HG03558 (cell line): ENCODE measurements at regions not wholly inside any gene's neighbourhood (a gene's known extent, or its start where the extent isn't known, plus 50 kb on each side); places are given as distances from the start of the nearest gene placed in this dataset.
"Not testable (repeated sequence)": the region's sequence is repeated elsewhere in the genome, so short reads cannot be mapped to it uniquely, and the experiment has no call there.

Source experiments
- ATAC-seq: cut with Tn5 transposase; IDR thresholded peaks from one replicate; pipeline ENCODE4 v1.9.1; 2021; ENCODE audit warnings: moderate number of reproducible peaks; ENCODE audit not compliant: unreplicated experiment; ENCODE audit errors: extremely low read depth

GRCh38 chr1:72379072-72379471, 96.7 kb upstream of the NEGR1 start:
- ATAC-seq = no peak

DNA sequence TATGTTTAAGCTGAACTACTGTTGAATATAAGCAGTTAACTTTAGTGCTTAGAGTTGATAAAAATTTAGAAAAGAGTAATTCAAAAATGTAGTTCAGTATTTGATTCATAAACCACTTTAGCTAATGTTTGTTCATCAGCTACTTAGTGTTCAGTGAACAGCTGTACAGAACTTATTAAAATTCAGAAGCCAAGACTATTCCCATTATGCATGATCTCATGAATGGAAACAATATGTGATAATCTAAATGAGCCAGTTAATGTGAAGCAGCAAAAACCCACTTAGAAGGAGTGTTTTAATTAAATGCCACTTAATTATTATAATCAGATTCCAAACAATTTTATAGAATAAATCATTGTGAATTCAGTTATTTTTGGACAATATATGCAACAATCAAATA, 92.9 kb upstream of the NEGR1 start:
- no peak for ATAC-seq

GRCh38 chr1:72371259-72372035, 89.1 kb upstream of the NEGR1 start:
- no peak for ATAC-seq

DNA sequence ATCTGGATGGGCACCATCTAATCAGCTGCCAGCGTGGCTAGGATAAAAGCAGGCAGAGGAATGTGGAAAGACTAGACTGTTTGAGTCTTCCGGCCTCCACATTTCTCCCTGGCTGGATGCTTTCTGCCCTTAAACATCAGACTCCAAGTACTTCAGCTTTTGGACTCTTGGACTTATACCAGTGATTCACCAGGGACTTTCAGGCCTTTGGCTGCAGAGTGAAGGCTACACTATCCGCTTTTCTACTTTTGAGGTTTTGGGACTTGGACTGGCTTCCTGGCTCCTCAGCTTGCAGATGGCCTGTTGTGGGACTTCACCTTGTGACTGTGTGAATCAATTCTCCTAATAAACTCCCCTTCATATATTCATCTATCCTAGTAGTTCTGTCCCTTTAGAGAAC, 88.5 kb upstream of the NEGR1 start:
- ATAC-seq = not testable (repeated sequence)

GRCh38 chr1:72369069-72369757, 86.9 kb upstream of the NEGR1 start:
- ATAC-seq = no peak

DNA sequence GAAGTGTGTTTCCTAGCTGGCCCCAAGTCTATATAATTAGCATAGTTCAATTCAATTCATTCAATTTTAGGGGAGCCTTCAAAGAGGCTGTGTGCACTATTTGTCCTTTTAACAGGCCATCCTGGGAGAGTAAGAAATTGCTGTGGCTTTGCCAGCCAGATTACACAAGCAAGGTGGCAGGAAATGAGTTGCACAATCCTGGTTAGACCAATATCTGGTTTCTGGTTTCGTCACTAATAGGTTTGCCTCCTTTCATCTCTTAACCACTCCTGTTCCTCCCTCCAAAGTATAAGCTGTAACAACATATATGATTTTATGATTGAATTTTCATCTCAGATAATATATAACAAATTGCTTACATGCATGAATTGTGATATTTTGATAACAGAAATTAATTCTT, 84.1 kb upstream of the NEGR1 start:
- ATAC-seq = no peak

DNA sequence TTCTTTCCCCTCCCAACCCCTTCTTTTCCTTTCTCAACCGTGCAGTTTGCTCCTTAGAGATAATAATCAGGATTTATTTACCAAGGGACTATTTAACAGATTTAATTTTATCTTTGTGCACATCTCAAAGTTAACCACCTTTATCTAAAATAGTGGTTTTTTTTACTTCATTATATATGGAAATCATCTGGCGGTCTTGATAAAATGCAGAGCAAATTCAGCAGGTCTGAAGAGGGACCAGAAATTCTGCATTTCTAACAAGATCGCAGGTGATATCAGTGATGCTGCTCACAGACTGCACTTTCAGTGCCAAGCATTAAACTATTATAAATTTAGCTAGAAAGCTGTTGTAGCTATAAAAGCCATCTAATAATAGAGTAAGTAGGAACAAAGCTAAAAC, 83.4 kb upstream of the NEGR1 start:
- ATAC-seq = no peak

GRCh38 chr1:72362538-72362937, 80.2 kb upstream of the NEGR1 start:
- no peak for ATAC-seq

DNA sequence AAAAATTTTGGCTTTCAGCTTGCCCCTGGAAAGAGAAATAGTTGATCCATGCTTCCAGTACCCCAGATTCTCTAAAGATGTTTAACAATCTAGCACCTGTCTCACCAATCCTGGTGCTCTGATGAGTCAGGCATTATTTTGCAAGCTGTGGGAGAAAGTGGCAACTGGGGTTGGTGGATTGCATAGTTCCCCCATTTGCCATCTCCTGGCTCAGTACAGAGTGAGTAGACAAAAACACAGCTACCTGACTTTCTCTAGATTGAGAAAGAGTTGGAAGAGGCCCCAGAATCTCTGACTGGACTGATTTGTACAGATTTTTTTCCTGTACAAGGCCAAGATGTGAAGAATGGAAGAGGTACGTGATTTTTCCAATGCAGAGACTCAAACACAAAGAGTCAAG, 75.1 kb upstream of the NEGR1 start:
- no peak for ATAC-seq

DNA sequence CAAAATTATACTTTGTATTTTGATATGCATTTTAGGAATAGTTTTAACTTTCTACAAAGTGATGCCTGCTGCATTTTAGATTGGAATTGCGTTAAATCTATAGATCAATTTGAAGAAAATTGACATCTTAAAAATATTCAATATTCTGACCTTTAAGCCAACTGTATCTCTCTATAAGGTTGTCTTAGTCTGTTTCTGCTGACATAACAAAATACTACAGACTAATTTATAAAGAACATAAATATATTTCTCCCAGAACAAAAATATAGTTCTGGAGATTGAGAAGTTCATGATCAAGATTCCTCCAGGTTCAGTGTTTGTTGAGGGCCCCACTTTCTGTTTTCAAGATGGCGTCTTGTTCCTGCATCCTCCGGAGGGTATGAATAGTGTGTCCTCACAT, 73.6 kb upstream of the NEGR1 start:
- ATAC-seq = no peak

GRCh38 chr1:72341661-72342060, 59.3 kb upstream of the NEGR1 start:
- no peak for ATAC-seq

DNA sequence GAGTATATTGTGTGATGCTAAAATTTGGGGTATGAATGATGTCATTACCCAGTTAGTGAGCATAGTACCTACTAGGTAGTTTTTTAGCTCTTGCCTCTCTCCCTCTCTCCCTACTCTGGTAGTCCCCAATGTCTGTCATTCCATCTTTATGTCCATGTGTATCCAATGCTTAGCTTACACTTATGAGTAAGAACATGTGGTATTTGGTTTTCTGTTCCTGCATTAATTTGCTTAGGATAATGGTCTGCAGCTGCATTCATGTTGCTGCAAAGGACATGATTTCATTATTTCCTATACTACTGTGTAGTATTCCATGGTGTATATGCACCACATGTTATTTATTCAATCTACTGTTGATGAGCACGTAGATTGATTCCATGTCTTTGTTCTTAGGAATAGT, 54.4 kb upstream of the NEGR1 start:
- ATAC-seq = no peak
